RWPE1 (cell line): ENCODE measurements at regions not wholly inside any gene's neighbourhood (a gene's known extent, or its start where the extent isn't known, plus 50 kb on each side); places are given as distances from the start of the nearest gene placed in this dataset.

ENCODE experiments used
- CTCF ChIA-PET: fragments of 350-600 bp; sonication (Branson Sonifier 250); formaldehyde crosslinking; extraction: SDS; loops from one replicate; lab custom pipeline; 2021; lab: Yijun Ruan, JAX
- POLR2A ChIA-PET: fragments of 400-600 bp; formaldehyde crosslinking; extraction: SDS; loops from one replicate; lab custom pipeline; 2020; ENCODE audit warnings: antibody characterized with exemption; ENCODE audit not compliant: low non-redundant PET; lab: Yijun Ruan, JAX
- DNase-seq: peaks from one replicate; pipeline ENCODE4 v3.0.0; 2012; ENCODE audit warnings: low spot score
- H3K27ac ChIP-seq: fragments of 450-650 bp; 2 replicates; pipeline ENCODE4 v1.5.1; 2017
- CTCF ChIP-seq: fragments of 450-650 bp; conservative IDR thresholded peaks from 2 replicates; pipeline ENCODE4 v1.5.1; 2017; ENCODE audit warnings: low read depth, mild to moderate bottlenecking

GRCh38 chr4:74630551-74630950 lies 163.8 kb downstream of the BTC start:
- H3K27ac ChIP-seq: no peak overlapping the region
- ChIA-PET POLR2A (interaction anchor here (0.6 kb wide), 1 partner anchor 258 kb away, joined by 6 read pairs; no protein-coding TSS in a partner anchor), CTCF (no interaction called here)
- TF ChIP-seq CTCF: no peak
- no peak for DNase-seq

GRCh38 chr4:74631338-74631737 lies 163.0 kb downstream of the BTC start:
- peak overlapping the region; percentile 58 for H3K27ac ChIP-seq
- ChIA-PET CTCF (interaction anchor here (0.6 kb wide), 1 partner anchor 100 kb away, joined by 3 read pairs; no protein-coding TSS in a partner anchor), POLR2A (no interaction called here)
- peak; percentile 49 for DNase-seq
- no peak for TF ChIP-seq CTCF

GRCh38 chr4:74631988-74632387 lies 162.3 kb downstream of the BTC start:
- no peak overlapping the region for H3K27ac ChIP-seq
- ChIA-PET POLR2A (no interaction called here), CTCF (no interaction called here)
- no peak for TF ChIP-seq CTCF
- no peak for DNase-seq

DNA sequence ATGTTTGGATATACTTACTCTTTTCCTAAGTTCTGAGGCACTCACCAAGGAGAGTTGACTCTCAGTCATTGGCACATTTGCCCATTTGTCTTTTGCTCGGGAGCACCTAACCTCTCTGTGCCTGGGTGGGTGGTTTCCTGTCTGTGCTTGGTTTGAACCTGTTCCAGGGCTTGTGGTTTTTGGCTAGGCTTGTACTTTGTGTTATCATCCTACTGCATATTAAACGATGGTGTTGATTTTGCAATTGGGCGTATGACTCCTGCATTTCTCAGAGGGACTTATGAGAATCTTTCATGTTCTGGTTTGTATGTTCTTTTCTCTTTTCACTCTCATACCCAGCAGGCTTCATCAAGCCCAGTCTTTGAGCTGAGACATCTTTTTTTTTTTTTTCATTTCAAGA lies 161.7 kb downstream of the BTC start:
- no peak overlapping the region for H3K27ac ChIP-seq
- peak; percentile 88 for DNase-seq
- ChIA-PET CTCF (no interaction called here), POLR2A (no interaction called here)
- TF ChIP-seq CTCF: no peak

DNA sequence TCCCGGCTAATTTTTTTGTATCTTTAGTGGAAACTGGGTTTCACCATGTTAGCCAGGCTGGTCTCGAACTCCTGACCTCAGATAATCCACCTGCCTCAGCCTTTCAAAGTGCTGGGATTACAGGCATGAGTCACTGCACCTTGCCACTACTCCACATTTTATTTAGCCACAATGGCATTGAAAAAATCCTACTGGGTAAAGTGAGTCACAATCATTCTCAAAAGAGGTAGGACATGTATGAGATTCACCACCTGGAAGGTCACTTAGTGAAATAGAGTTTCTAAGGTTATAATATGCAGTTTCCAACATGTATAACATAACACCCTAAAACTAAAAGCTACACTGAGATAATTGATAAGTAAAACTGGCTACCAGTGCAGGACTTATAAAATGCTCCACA lies 159.2 kb downstream of the BTC start:
- POLR2A ChIA-PET: no interaction called here
- no peak overlapping the region for H3K27ac ChIP-seq
- CTCF ChIA-PET: interaction anchor here (0.8 to 1.0 kb wide), 2 partner anchors 11 to 12 kb away, joined by 4 read pairs; no protein-coding TSS in a partner anchor
- no peak for DNase-seq
- no peak for TF ChIP-seq CTCF

- DNase-seq: peak; percentile 55
- no peak overlapping the region for H3K27ac ChIP-seq
- ChIA-PET CTCF (interaction anchor here (0.6 to 1.0 kb wide), 2 partner anchors 13 to 40 kb away, joined by 3 to 4 read pairs; no protein-coding TSS in a partner anchor), POLR2A (no interaction called here)
- no peak for TF ChIP-seq CTCF
These were observed 158.7 kb downstream of the BTC start for GRCh38 chr4:74635490-74636123.
